ENCODE measurements at regions not wholly inside any gene's neighbourhood (a gene's known extent, or its start where the extent isn't known, plus 50 kb on each side); places are given as distances from the start of the nearest gene placed in this dataset.

- Histone ChIP-seq H3K4me1 (no peaks in the 10 kb centered on the region), H3K9me3 (no peaks in the 10 kb centered on the region), H3K36me3 (no peaks in the 10 kb centered on the region), H3K27me3 (no peaks in the 10 kb centered on the region), H3K4me3 (no peak overlapping the region), H3K27ac (no peak overlapping the region)
- WGBS, 2 donors: 67 to 74% methylated on average over 1 to 3 of the region's 3 CpGs
- DNase-seq: no peak
- no peak for TF ChIP-seq POLR2A (IDR thresholded peaks at IDR 0.05)
- TF ChIP-seq, protein P1, sequence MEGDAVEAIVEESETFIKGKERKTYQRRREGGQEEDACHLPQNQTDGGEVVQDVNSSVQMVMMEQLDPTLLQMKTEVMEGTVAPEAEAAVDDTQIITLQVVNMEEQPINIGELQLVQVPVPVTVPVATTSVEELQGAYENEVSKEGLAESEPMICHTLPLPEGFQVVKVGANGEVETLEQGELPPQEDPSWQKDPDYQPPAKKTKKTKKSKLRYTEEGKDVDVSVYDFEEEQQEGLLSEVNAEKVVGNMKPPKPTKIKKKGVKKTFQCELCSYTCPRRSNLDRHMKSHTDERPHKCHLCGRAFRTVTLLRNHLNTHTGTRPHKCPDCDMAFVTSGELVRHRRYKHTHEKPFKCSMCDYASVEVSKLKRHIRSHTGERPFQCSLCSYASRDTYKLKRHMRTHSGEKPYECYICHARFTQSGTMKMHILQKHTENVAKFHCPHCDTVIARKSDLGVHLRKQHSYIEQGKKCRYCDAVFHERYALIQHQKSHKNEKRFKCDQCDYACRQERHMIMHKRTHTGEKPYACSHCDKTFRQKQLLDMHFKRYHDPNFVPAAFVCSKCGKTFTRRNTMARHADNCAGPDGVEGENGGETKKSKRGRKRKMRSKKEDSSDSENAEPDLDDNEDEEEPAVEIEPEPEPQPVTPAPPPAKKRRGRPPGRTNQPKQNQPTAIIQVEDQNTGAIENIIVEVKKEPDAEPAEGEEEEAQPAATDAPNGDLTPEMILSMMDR (IDR thresholded peaks at IDR 0.05): no peak
- intact Hi-C loops (cut with DNase I): no loop called here
Measured at GRCh38 chr3:67804578-67804977, 150.2 kb upstream of the SUCLG2 start.

- no peak for DNase-seq
- Histone ChIP-seq H3K4me1 (no peaks in the 10 kb centered on the region), H3K27ac (no peak overlapping the region), H3K27me3 (no peaks in the 10 kb centered on the region), H3K4me3 (no peak overlapping the region), H3K9me3 (no peaks in the 10 kb centered on the region), H3K36me3 (no peaks in the 10 kb centered on the region)
- TF ChIP-seq POLR2A (IDR thresholded peaks at IDR 0.05): no peak
- TF ChIP-seq, protein P1 (IDR thresholded peaks at IDR 0.05): no peak
- 92 to 100% methylated on average over 2 of the region's 2 CpGs for WGBS, 2 donors
- intact Hi-C loops (cut with DNase I): no loop called here
Measured at GRCh38 chr3:67804089-67804488, 149.7 kb upstream of the SUCLG2 start.

DNA sequence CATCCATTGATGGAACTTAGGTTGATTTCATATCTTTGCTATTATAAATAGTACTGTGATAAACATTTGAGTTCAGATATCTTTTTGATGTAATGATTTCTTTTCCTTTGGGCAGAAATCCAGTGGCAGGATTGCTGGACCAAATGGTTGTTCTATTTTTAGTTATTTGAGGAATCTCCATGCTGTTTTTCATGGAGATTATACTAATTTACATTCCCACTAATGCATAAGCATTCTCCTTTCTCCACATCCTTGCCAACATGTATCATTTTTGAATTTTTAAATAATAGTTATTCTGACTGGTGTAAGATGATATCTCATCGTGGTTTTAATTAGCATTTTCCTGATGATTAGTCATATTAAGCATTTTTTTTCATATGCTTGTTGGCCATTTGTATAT lies 144.0 kb upstream of the SUCLG2 start:
- DNase-seq: no peak
- no peaks in the 10 kb centered on the region for H3K27me3 ChIP-seq
- WGBS, 2 donors: 19 to 23% methylated on average over 1 of the region's 1 CpG
- intact Hi-C loops (cut with DNase I): no loop called here
- no peaks in the 10 kb centered on the region for H3K36me3 ChIP-seq
- no peak overlapping the region for H3K4me3 ChIP-seq
- no peaks in the 10 kb centered on the region for H3K4me1 ChIP-seq
- no peak overlapping the region for H3K27ac ChIP-seq
- TF ChIP-seq POLR2A (IDR thresholded peaks at IDR 0.05): no peak
- TF ChIP-seq, protein P1 (IDR thresholded peaks at IDR 0.05): no peak
- H3K9me3 ChIP-seq: no peaks in the 10 kb centered on the region

GRCh38 chr3:67791620-67792019 lies 137.2 kb upstream of the SUCLG2 start:
- intact Hi-C loops (cut with DNase I): no loop called here
- Histone ChIP-seq H3K4me1 (no peaks in the 10 kb centered on the region), H3K36me3 (no peaks in the 10 kb centered on the region), H3K27ac (no peak overlapping the region), H3K4me3 (no peak overlapping the region), H3K27me3 (no peaks in the 10 kb centered on the region), H3K9me3 (no peaks in the 10 kb centered on the region)
- WGBS, 2 donors: 41 to 66% methylated on average over 5 of the region's 5 CpGs
- DNase-seq: no peak
- TF ChIP-seq, protein P1 (IDR thresholded peaks at IDR 0.05): no peak
- no peak for TF ChIP-seq POLR2A (IDR thresholded peaks at IDR 0.05)

DNA sequence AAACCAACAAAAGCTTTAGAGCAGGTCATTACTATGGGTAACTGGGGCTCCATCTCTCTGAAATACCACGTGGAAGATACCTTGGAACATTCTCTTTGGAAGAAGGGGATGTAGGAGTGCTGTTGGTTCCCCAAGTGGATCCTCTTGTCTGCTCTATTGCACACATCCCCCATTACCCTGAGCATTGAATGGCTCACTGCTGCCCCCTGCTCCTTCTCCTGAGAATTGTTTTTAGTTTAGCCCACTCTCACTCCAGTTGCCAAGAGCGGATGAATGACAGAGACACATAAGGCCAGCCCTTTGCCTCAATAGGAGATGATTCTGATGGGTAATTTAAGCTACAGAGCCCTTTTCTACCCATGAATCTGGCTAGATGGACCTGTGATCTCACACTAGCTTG lies 135.6 kb upstream of the SUCLG2 start:
- Histone ChIP-seq H3K27me3 (no peaks in the 10 kb centered on the region), H3K4me3 (no peak overlapping the region), H3K36me3 (no peaks in the 10 kb centered on the region), H3K27ac (no peak overlapping the region), H3K9me3 (no peaks in the 10 kb centered on the region), H3K4me1 (no peaks in the 10 kb centered on the region)
- 41 to 47% methylated on average over 2 of the region's 2 CpGs for WGBS, 2 donors
- intact Hi-C loops (cut with DNase I): no loop called here
- no peak for TF ChIP-seq POLR2A (IDR thresholded peaks at IDR 0.05)
- TF ChIP-seq, protein P1 (IDR thresholded peaks at IDR 0.05): peak in 5 of 6 experiments; percentile 15 to 57 (median 32)
- no peak for DNase-seq
